HG03342 (cell line): ENCODE measurements at regions not wholly inside any gene's neighbourhood (a gene's known extent, or its start where the extent isn't known, plus 50 kb on each side); places are given as distances from the start of the nearest gene placed in this dataset.
"Not testable (repeated sequence)": the region's sequence is repeated elsewhere in the genome, so short reads cannot be mapped to it uniquely, and the experiment has no call there.

Experiments used
- ATAC-seq: cut with Tn5 transposase; IDR thresholded peaks from one replicate; pipeline ENCODE4 v1.9.1; 2021; ENCODE audit warnings: mild to moderate bottlenecking, moderate library complexity; ENCODE audit not compliant: unreplicated experiment

DNA sequence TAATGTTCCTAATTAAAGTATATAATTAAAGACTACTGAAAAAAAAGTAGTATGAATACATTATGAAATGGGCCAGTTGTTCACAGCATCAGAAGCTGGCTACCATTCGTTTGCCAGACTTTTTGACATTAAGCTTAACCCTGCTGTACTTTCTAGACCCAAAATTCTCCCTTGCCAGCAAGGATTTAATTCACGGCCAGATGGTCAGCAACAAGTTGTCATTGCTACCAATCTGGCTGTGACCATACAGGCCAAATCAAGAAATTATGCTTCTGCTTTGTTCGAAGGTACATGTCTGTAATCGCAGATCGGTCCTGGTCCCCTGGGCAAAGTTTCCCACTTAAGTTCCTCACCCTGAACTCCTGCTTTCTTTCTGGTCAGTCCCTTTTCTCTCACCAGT is 217.7 kb upstream of the ATXN7L3B start:
- ATAC-seq = no peak

DNA sequence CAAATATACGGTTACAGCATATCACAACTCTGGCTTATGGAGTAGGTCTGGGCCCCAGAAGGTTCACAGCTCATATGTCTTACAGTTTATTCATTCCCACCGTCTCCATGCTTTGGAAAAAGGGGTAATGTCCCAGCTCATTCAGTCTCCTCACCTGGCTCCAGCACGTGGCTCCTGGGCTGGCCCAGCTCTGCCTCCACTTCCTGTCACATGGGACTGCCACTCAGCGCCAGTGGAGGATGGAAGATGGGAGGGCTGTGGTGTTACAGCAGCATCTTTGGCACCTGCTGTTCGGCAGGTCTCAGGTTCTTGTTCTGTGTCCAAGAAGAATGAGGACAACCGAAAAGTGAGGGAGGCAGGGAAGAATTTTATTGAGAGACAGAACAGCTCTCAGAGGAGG is 216.3 kb upstream of the ATXN7L3B start:
- ATAC-seq = no peak

DNA sequence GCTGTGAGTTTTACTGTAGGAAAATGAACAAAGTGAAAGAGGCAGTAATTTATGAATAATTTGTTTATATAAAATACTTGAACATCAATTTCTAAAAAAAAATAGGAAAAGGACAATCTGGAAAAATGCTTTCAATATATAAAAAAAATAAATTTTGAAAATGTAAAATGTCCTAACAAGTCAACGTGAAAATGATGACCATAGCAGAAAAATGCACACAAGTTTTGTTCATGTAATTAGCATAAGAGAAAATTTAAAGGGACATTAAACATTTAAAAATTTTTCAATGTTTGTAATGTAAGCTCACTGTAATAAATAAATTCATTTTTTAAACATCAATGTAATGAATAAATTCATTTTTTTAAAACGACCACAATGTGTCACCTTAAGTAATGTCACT is 214.8 kb upstream of the ATXN7L3B start:
- no peak for ATAC-seq

DNA sequence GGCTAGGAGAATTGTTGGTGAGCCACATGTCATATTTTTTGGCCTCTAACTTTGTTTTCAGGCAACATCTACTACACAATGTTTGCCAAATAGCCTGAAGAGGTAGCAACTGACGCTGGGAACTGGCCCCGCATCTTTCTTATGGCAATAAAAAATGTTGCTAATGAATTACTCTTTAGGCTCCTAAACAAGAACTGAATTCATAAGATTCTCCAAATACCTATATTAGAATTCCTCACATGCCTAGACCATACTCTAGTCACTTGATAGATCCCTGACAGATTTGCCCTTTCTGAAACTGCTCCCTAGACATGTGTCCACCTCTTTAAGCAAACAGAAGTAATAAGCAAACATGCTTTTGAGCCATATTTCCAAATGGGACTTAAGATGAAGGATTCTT is 209.0 kb upstream of the ATXN7L3B start:
- ATAC-seq = no peak

DNA sequence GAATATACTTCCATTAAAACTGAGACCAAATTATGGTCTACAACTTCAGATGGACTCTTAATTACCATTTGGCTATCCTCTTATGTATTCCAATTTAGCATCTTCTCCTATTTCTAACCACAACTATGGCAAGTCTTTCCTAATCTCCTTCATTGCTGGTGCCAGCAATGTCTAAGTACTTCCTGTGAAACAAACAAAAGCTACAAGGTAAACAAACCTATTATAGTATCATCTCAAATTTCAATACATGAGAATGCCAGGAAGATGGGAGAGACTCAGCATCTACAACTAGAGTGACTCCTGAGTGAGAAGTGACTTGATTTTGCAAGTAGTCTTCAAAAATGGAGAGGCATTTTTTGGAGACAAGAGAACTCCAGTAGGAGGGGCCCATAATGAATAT is 202.9 kb upstream of the ATXN7L3B start:
- ATAC-seq = no peak

DNA sequence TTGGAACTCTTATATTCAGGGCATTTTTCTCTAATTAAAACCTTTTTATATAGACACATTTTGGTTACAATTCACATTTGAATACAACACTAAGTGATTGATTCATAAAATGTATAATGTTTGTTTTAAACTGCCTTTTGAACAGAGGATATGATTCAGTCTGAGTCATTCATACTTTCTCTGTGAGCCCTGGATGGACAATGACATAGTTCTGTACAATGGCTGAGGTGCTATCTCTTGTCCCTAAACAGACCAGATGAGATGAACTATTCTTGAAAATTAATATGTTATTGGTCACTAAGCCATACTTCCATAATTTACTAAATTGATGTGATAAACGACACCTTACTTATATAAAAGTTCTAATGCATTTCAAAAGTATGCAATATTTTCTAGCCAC is 199.7 kb upstream of the ATXN7L3B start:
- no peak for ATAC-seq

DNA sequence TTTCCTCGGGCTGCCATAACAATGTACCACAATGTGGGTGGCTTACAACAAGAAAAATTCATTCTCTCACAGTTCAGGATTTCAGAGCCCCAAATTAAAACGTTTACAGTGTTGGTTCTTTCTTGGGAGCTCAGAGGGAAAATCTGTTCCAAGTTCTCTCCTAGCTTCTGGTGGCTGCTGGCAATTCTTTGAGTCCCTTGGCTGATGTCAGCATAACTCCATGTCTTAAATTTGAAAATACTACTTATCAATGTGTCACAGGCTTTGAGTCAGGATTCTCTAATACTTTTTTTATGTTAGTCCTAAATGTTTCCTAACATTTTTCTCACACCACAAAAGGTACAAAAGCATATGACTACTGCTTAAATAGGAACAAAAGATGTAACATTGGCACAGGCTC is 198.4 kb upstream of the ATXN7L3B start:
- ATAC-seq = no peak

DNA sequence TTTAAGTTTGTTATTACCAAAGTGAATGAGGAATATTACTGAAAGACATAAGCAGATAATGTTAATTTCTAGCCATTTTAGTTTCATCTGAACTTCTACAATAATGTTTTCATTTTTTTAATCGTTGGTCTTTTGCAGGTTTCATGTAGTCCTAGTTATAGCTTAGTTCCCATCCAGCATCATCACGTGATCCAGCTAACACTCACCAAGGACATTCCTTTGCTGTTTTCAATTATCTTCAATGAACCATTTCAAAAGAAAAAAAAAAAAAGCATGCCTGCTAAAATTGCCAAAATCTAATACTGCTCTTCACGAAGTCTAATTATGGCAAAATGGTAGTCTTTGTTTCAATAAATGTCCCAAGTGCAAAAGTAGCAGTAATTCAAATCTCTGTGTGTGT is 187.7 kb upstream of the ATXN7L3B start:
- no peak for ATAC-seq

DNA sequence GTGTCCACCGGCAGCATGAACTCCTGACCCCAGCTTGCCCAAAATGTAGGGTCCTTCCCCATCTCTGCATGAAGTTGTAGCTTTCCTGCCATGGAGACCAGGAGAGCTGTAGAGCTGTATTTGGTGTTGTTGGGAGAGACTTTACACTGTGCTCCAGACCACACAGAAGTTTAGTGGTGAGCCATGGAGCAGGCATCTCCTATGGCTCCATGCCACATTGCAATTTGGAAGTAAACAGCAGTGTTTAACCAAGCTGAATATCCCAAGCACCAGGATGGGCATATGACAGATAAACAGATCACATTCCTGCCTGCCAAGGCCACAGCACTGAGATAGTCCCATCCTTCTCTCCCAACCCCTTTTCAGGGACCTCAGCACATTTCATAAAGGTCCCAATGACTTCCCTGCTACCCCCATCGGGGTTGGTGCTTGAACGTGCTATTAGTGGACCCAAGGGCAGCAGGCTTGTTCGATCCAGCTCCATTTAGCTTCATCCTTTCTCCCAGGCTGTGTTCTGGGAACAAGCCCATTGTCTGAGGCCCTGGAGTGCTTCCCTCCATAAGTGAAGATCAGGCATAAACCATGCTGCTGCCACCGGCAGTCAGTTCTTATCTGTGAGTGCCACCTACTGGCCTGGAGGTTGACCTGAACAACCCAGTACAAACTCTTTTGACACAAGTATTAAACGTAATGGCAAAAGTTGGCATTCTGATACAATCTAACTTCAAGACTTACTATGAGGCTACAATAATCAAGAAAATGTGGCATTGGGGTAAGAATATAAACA is 172.3 kb upstream of the ATXN7L3B start:
- peak; percentile 83 for ATAC-seq

DNA sequence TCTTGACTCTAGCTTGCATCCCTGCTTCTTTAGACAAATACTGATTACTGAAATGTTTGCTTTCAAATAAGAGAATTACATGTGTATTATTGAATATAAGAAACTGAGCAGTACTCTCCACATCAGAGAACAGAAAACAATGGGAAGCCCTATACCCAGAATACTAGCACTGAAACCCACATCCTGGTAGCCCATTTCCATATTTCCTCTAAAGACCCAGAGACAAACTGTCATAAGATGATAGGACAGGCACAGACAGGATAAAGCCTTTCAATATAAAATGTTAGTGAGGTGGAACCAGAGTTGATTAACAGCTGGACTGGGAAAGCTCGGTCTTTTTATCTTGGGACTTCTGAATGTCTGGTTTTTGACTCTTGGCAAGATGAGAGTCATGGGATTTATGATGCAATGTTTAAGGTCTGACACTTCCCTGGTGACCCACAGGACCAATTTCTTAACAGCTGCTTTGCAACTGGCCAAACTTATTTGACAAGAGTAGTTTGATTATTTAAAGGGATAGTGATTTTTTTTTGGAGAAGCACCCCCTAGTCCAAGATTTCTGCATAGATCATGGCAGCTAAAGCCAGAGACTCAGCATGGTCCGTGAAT is 166.9 kb upstream of the ATXN7L3B start:
- no peak for ATAC-seq

DNA sequence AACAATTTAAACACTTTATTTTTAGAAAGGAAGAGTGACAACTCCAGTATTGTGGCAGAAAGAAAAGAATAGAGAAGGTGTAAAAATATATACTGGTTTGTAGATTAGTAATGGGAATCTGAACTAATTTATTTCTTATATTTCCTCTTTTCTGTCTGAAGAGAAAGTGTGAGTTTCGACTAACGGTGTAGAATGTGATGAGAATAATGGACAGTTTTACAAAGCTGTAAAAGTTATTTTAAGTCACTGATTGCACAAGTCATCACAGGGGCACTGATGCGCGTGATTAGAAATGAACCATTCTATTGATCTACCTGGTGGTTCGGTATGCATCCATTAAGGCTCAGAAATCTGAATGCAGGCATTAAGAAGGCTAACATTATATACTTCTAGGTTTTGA is 158.5 kb upstream of the ATXN7L3B start:
- no peak for ATAC-seq

DNA sequence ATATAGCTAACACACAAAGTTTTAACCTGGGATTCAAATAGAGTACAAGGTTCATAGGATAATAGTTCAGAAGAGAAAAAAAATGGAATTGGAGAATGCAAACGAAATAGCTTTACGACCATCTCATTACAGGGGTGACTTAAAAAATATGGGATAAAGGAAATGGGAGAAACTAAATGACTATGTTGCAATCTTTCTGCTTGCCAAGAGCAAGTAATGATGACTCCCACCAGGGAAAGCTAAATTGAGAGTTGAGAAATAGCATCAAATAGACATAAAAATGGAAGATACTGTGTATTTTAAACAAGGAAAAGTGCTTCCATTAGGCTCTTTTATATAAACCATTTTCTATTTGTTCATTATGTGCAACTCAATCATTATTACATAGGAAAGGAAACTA is 155.7 kb upstream of the ATXN7L3B start:
- no peak for ATAC-seq

DNA sequence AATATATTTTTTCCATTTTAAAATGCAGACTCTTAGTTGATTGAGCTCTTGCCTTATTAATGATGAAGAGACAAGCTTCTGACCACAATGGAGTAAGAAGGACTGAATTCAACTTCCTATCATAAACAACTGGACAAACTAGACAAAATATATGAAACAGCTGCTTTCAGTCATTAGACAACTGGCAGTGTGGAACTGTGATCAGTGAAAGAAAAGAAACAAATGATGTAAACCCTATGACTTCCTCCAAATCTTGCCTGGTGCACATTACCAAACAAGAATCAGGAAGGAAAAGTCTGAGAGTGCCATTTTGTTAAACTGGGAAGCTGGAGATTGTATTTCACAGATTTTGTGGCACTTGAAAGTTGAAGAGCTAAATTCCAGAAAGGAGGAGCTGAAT is 154.7 kb upstream of the ATXN7L3B start:
- no peak for ATAC-seq

DNA sequence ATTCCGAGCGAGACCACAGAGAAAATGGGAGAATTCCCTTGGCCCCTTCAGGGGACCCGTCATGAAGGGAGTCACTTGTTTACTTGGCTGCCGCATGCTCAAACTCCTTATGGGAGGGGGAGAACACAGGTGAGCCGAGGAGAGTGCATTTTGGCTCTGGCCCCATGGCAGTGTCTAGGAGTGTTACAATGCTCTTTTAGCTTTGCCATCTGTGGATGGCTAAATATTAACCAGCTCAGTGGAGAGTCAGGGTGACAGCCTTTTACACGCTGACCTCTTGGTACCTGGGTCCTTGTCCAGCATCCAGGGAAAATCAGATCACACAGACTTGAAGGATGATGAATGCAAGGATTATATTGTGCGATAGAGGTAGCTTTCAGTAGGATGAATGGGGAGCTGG is 146.4 kb upstream of the ATXN7L3B start:
- ATAC-seq = no peak

DNA sequence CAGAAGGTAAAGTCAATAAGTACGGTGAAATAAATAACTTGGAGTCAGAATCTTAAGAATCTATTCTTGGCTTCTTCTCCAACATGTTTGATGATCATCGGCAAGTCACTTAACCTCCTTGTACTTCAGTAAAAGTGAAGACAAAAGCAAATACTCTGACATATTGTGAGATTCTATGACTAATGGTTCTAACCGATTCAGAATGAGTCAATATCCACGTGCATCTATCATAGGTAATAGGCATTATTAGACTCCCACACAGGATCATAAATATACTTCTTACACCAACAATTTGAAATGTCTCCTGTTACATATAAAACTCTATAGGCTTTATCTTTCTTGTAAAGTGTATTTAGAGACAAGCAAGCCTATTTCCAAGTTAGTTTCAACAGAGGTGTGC is 144.4 kb upstream of the ATXN7L3B start:
- ATAC-seq = no peak

DNA sequence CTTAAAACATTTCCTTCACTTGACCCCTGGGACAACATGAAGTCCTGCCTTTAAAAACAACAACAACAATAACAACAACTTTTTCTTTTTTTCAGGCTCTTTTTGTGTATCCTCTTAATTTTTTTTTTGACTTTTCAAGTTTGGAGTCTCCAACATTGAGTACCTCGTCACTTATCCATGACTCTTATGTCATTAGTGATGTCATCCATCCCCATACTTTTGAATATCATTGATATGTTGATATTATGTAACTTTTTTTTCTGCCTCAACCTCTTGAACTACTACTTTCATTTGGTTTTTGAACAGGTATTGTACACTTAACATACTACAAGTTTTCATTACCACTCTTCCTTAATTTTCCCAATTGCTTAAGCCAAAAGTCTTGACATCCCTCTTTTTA is 143.0 kb upstream of the ATXN7L3B start:
- no peak for ATAC-seq

DNA sequence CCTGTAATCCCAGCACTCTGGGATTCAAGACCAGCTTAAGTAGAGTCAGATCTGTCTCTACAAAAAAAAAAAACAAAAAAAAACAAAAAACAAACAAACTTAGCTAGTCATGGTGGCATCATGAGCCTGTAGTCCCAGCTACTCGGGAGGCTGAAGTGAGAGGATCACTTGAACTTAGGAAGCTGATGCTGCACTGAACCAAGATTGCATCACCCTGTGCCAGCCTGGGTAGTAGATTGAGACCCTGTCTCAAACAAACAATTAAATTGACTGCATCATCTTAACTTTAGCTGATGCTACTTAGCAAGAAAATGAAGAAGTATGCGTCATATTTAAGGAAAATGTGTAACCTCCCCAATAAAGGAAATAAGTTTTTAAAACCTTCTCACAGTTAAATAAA is 136.6 kb upstream of the ATXN7L3B start:
- ATAC-seq = no peak

DNA sequence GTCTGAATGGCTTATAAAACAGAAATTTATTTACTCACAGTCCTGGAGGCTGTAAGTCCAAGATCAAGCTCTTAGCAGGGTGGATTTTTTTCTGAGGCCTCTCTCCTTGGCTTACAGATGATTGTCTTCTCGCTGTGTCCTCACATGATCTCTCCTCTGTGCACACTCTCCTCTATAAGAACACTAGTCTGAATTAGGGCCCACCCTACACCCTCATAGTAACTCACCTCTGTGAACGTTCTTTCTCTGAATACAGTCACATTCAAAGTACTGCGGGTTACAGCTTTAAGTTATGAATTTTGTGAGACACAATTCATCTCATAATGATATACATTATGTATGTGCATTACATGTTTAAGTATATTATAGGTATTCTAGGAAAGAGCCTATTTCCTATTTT is 135.7 kb upstream of the ATXN7L3B start:
- ATAC-seq = no peak

DNA sequence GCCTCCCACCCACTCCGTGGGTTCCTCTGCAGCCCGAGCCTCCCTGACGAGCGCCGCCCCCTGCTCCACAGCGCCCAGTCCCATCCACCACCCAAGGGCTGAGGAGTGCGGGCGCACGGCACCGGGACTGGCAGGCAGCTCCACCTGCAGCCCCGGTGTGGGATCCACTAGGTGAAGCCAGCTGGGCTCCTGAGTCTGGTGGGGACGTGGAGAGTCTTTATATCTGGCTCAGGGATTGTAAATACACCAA is 134.5 kb upstream of the ATXN7L3B start:
- ATAC-seq = not testable (repeated sequence)

DNA sequence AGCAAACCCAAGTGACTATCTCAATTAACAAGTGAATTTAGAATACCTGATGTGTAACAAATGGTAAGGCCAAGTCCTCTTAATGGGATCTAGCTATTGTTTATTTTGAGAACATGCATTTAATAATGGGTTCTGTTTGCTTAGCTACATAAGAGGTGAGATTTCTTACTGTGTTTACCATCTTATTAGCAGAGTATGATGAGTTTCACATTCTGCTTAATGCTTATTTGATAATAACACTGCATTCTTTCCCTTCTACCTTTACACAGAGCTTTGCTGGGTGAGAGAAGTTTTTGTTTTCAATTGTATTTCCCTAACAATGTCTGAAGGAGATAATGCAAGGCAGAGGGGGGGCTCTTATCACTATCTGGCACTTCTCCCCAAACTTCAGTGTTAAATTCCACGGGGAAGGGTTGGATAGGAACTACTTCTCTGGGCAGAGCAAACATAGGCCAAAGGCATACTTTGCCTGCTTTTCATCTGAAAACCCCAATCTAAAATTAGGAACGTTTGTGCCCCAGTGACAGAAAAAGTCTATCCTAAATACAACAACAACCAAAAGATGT is 129.0 kb upstream of the ATXN7L3B start:
- no peak for ATAC-seq

DNA sequence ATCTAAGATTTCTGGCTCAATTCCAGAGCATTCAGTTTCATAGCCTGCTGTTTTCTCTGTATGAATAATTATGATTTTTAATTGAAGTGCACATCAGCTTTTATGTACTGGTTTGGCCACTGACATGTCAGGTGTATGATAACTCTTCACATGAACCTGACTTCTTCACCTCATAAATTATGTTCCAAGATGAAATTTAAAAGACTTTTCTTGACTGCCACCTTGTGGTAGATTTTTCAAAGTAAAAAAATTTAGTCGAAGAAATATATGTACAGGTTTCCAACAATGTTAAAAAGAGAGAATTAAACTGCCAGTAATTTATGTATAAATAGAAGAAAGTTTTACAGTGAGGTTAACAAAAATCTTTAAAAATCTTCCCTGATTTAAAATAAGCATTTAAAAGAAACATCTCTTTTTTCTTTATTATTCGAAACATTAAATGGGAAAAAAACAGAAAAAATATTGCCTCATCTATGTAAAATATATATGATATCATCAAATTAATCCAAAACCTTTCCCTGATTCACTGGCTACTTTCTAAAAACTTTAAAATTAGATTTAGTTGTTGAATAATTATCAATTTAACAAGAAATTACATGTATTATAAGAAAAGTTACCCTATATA is 124.9 kb upstream of the ATXN7L3B start:
- ATAC-seq = no peak

DNA sequence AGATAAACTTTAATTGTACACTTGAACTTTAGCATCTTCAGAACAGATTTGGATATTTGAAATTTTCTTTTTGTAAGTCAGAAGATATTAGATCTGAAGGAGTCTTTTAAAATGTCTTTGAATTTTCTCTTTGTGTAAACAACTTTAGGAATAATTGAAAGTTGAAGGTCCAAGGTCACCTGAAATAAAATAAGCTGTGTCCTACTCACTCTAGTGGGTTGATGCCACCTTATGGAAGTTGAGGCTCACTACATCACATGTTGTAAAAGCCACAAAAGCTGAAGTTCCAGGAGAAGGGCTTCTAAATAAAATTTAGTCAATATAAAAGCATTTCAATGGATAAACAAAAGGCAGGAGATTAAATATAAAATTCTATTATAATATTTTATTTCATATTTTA is 122.0 kb upstream of the ATXN7L3B start:
- peak; percentile 89 for ATAC-seq
